ENCODE measurements at regions not wholly inside any gene's neighbourhood (a gene's known extent, or its start where the extent isn't known, plus 50 kb on each side); places are given as distances from the start of the nearest gene placed in this dataset.

- TF ChIP-seq POLR2A (IDR thresholded peaks at IDR 0.05; ENCODE audit: low read depth, low read length) (no peak), EZH2 (IDR thresholded peaks at IDR 0.05; ENCODE audit: borderline replicate concordance, low read depth, low read length, severe bottlenecking) (no peak), FOS (IDR thresholded peaks at IDR 0.05; ENCODE audit: borderline replicate concordance, insufficient read depth, low read length) (no peak), JUN (IDR thresholded peaks at IDR 0.05; ENCODE audit: borderline replicate concordance, insufficient read depth, insufficient read length, low read depth) (no peak), GATA2 (IDR thresholded peaks at IDR 0.05; ENCODE audit: insufficient read depth, insufficient read length, low read depth, low read length) (no peak), MYC (IDR thresholded peaks at IDR 0.05; ENCODE audit: low read depth, low read length) (no peak), POLR2AphosphoS5 (IDR thresholded peaks at IDR 0.05; ENCODE audit: insufficient read depth, low read depth, low read length) (no peak), CTCF (IDR thresholded peaks at IDR 0.05; ENCODE audit: extremely low read depth in 1 of 2, insufficient read depth in 1 of 2, low read depth in 1 of 2, low read length in 2 of 2) (no peak), MAX (IDR thresholded peaks at IDR 0.05; ENCODE audit: insufficient read depth, insufficient read length) (no peak)
- Histone ChIP-seq H3K27me3 (ENCODE audit: control insufficient read depth in 2 of 2, insufficient read depth in 2 of 2, low read length in 2 of 2) (no peaks in the 10 kb centered on the region), H3K4me2 (ENCODE audit: insufficient read depth, low read length) (no peak overlapping the region), H3K9ac (replicated peaks; ENCODE audit: extremely low read depth, insufficient read depth, low read length) (no peak overlapping the region), H2AFZ (ENCODE audit: low read depth, low read length) (no peak overlapping the region), H3K36me3 (ENCODE audit: control insufficient read depth in 2 of 2, extremely low read depth in 1 of 2, insufficient read depth in 2 of 2, low read length in 2 of 2) (no peaks in the 10 kb centered on the region), H3K4me1 (ENCODE audit: control insufficient read depth, extremely low read depth, insufficient read depth, low read length) (no peaks in the 10 kb centered on the region), H3K4me3 (replicated peaks in 1 of 3; ENCODE audit: insufficient read depth in 1 of 3, low read depth in 1 of 3, low read length in 3 of 3) (no peak overlapping the region), H3K9me1 (replicated peaks; ENCODE audit: control insufficient read depth, extremely low read depth, insufficient read depth, low read length) (no peaks in the 10 kb centered on the region), H4K20me1 (replicated peaks; ENCODE audit: control insufficient read depth, extremely low read depth, insufficient read depth, low read length) (no peaks in the 10 kb centered on the region), H3K9me3 (replicated peaks; ENCODE audit: control insufficient read depth, insufficient read depth, low read length) (no peaks in the 10 kb centered on the region), H3K27ac (ENCODE audit: insufficient read depth, low read depth, low read length) (no peak overlapping the region), H3K79me2 (ENCODE audit: control insufficient read depth, insufficient read depth, low read length) (no peaks in the 10 kb centered on the region)
- dilution Hi-C loops (cut with MboI; ENCODE audit: extremely low pct_ligation_motif_present, low sequenced_read_pairs) (no loop called here), intact Hi-C loops (cut with micrococcal nuclease) (loop anchor here (2.0 kb wide), 1 partner anchor 1419 kb away; no protein-coding TSS in a partner anchor)
- ChIA-PET CTCF (interaction anchor here (1.0 to 3.4 kb wide), 4 partner anchors 18 to 83 kb away, joined by 3 to 84 read pairs (median 3); no protein-coding TSS in a partner anchor), POLR2A (no interaction called here)
- no peak for DNase-seq (ENCODE audit: low read depth, low spot score)
- no TSS peak for BruUV-seq (replicated peaks)
- FAIRE-seq: no peak
Measured at GRCh38 chr21:25387665-25388064, 219.6 kb downstream of the MRPL39 start.

Measured in endothelial cell of umbilical vein (primary cell).